ENCODE measurements at regions not wholly inside any gene's neighbourhood (a gene's known extent, or its start where the extent isn't known, plus 50 kb on each side); places are given as distances from the start of the nearest gene placed in this dataset.
"Not testable (repeated sequence)": the region's sequence is repeated elsewhere in the genome, so short reads cannot be mapped to it uniquely, and the experiment has no call there.

- not testable (repeated sequence) for TF ChIP-seq ELK4 (IDR thresholded peaks at IDR 0.05; ENCODE audit: borderline replicate concordance, low read depth, low read length); ZBTB7A (tag by site-specific recombination; IDR thresholded peaks at IDR 0.05; ENCODE audit: low read depth); BCL6B (tag by site-specific recombination; IDR thresholded peaks at IDR 0.05); ZNF175 (tag by site-specific recombination; IDR thresholded peaks at IDR 0.05); TRIM28 (IDR thresholded peaks at IDR 0.05; ENCODE audit: borderline replicate concordance, low read length); CTCF (tag by site-specific recombination; IDR thresholded peaks at IDR 0.05)
Observed at GRCh38 chr18:14606546-14606945, 63.1 kb upstream of the POTEC start.

All from HEK293 (cell line).